ENCODE measurements at regions not wholly inside any gene's neighbourhood (a gene's known extent, or its start where the extent isn't known, plus 50 kb on each side); places are given as distances from the start of the nearest gene placed in this dataset.

- TF ChIP-seq, protein P1, sequence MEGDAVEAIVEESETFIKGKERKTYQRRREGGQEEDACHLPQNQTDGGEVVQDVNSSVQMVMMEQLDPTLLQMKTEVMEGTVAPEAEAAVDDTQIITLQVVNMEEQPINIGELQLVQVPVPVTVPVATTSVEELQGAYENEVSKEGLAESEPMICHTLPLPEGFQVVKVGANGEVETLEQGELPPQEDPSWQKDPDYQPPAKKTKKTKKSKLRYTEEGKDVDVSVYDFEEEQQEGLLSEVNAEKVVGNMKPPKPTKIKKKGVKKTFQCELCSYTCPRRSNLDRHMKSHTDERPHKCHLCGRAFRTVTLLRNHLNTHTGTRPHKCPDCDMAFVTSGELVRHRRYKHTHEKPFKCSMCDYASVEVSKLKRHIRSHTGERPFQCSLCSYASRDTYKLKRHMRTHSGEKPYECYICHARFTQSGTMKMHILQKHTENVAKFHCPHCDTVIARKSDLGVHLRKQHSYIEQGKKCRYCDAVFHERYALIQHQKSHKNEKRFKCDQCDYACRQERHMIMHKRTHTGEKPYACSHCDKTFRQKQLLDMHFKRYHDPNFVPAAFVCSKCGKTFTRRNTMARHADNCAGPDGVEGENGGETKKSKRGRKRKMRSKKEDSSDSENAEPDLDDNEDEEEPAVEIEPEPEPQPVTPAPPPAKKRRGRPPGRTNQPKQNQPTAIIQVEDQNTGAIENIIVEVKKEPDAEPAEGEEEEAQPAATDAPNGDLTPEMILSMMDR (conservative IDR thresholded peaks at IDR 0.05; ENCODE audit: low read length), result no peak
- TF ChIP-seq EZH2phosphoT487 (IDR thresholded peaks at IDR 0.05; ENCODE audit: borderline replicate concordance), result no peak
Observed at GRCh38 chr13:34405410-34406181, 536.5 kb upstream of the NBEA start.
